Kidney tubule cell (primary cell): ENCODE measurements at regions not wholly inside any gene's neighbourhood (a gene's known extent, or its start where the extent isn't known, plus 50 kb on each side); places are given as distances from the start of the nearest gene placed in this dataset.

ENCODE experiments used
- DNase-seq: peaks from one replicate; pipeline ENCODE4 v3.0.0-alpha.2; 2018; ENCODE audit warnings: low spot score

GRCh38 chr12:28882444-28882843 lies 266.6 kb upstream of the FAR2 start:
- no peak for DNase-seq

GRCh38 chr12:28883406-28883997 lies 265.6 kb upstream of the FAR2 start:
- DNase-seq = no peak

- no peak for DNase-seq
Measured at GRCh38 chr12:28884904-28885679, 264.0 kb upstream of the FAR2 start.

- no peak for DNase-seq
Measured at GRCh38 chr12:28885928-28886327, 263.1 kb upstream of the FAR2 start.

- no peak for DNase-seq
Measured at GRCh38 chr12:28887461-28887990, 261.6 kb upstream of the FAR2 start.

- no peak for DNase-seq
Measured at GRCh38 chr12:28890664-28891063, 258.4 kb upstream of the FAR2 start.

GRCh38 chr12:28891126-28891525 lies 258.0 kb upstream of the FAR2 start:
- DNase-seq = no peak

GRCh38 chr12:28893365-28893764 lies 255.7 kb upstream of the FAR2 start:
- no peak for DNase-seq

GRCh38 chr12:28893856-28894255 lies 255.2 kb upstream of the FAR2 start:
- DNase-seq = no peak

GRCh38 chr12:28896421-28896820 lies 252.7 kb upstream of the FAR2 start:
- DNase-seq = no peak

GRCh38 chr12:28898038-28898437 lies 251.0 kb upstream of the FAR2 start:
- DNase-seq = no peak

- DNase-seq = peak; percentile 97
Measured at GRCh38 chr12:28899951-28900350, 249.1 kb upstream of the FAR2 start.

- DNase-seq = peak; percentile 11
Measured at GRCh38 chr12:28905220-28905955, 243.7 kb upstream of the FAR2 start.

GRCh38 chr12:28908646-28909045 lies 240.4 kb upstream of the FAR2 start:
- no peak for DNase-seq

- DNase-seq = no peak
Measured at GRCh38 chr12:28909291-28909690, 239.8 kb upstream of the FAR2 start.

- DNase-seq = no peak
Measured at GRCh38 chr12:28925719-28926376, 223.2 kb upstream of the FAR2 start.

- DNase-seq = no peak
Measured at GRCh38 chr12:28930704-28931103, 218.4 kb upstream of the FAR2 start.

GRCh38 chr12:28933176-28933575 lies 215.9 kb upstream of the FAR2 start:
- no peak for DNase-seq

- no peak for DNase-seq
Measured at GRCh38 chr12:28933864-28934527, 215.1 kb upstream of the FAR2 start.

GRCh38 chr12:28936221-28936620 lies 212.9 kb upstream of the FAR2 start:
- DNase-seq = no peak

- no peak for DNase-seq
Measured at GRCh38 chr12:28936711-28937110, 212.4 kb upstream of the FAR2 start.

- peak; percentile 66 for DNase-seq
Measured at GRCh38 chr12:28937196-28937595, 211.9 kb upstream of the FAR2 start.
